Epithelial cell of proximal tubule (primary cell): ENCODE measurements at regions not wholly inside any gene's neighbourhood (a gene's known extent, or its start where the extent isn't known, plus 50 kb on each side); places are given as distances from the start of the nearest gene placed in this dataset.

Experiments
- DNase-seq: peaks from one replicate; pipeline ENCODE4 v3.0.0-alpha.2; 2011; ENCODE audit warnings: low read depth
- H3K4me3 ChIP-seq: 2 replicates; pipeline ENCODE4 v1.5.1; 2011; ENCODE audit warnings: low read depth, mild to moderate bottlenecking, low read length
- CTCF ChIP-seq: conservative IDR thresholded peaks from 2 replicates; pipeline ENCODE4 v1.5.1; 2012; ENCODE audit warnings: low read depth, mild to moderate bottlenecking, low read length

- no peak for TF ChIP-seq CTCF
- DNase-seq = no peak
- no peak overlapping the region for H3K4me3 ChIP-seq
Measured at GRCh38 chr13:26111797-26112196, 60.0 kb upstream of the SHISA2 start.
